ENCODE measurements at regions not wholly inside any gene's neighbourhood (a gene's known extent, or its start where the extent isn't known, plus 50 kb on each side); places are given as distances from the start of the nearest gene placed in this dataset.

DNA sequence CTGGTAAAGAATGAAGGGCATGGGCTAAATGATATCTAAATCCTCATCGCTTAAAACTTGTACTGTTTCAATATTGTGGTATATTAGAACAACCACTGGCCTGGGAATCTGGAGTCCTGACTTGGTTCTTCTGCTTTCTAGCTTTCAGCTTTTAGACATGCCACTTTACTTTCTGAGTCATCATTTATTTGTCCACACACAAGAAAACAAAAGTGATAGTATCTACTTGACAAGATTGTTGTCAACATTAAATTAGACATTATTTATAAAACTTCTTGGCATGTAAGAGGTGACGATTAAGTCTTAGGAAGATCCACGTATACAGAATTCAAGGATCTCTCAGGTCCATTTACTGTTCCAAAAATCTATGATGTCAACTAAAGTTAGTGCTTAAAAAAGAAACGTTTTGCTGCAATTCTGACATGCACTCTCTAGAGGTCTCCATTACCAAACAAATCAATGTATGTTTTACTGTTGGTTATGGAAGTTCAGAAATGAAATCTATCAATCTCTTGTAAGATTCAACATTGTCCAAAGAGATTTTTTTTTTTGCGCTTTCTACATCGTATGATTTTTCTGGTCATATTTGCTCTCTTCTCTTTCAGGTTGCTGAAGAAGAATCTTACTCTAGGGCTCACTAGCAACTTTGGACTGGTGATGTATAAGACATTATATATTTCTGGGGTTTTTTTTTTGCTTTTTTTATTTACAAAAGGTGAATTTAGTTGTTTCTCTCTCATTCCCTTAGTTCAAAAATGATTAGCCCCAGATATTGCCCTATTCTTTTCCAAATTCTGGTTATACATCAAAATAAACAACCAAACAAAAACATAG is 53.6 kb upstream of the DYNC1I1 start:
- H4K20me1 ChIP-seq (ENCODE audit: insufficient read depth, low read length), result no peaks in the 10 kb centered on the region
- H3K9me3 ChIP-seq (ENCODE audit: insufficient read depth, low read length, severe bottlenecking), result no peaks in the 10 kb centered on the region
- H3K4me1 ChIP-seq (ENCODE audit: insufficient read depth, low read length), result no peaks in the 10 kb centered on the region
- TF ChIP-seq EZH2 (IDR thresholded peaks at IDR 0.05; ENCODE audit: borderline replicate concordance, low read depth, low read length, severe bottlenecking), result no peak
- TF ChIP-seq, protein P1, sequence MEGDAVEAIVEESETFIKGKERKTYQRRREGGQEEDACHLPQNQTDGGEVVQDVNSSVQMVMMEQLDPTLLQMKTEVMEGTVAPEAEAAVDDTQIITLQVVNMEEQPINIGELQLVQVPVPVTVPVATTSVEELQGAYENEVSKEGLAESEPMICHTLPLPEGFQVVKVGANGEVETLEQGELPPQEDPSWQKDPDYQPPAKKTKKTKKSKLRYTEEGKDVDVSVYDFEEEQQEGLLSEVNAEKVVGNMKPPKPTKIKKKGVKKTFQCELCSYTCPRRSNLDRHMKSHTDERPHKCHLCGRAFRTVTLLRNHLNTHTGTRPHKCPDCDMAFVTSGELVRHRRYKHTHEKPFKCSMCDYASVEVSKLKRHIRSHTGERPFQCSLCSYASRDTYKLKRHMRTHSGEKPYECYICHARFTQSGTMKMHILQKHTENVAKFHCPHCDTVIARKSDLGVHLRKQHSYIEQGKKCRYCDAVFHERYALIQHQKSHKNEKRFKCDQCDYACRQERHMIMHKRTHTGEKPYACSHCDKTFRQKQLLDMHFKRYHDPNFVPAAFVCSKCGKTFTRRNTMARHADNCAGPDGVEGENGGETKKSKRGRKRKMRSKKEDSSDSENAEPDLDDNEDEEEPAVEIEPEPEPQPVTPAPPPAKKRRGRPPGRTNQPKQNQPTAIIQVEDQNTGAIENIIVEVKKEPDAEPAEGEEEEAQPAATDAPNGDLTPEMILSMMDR (IDR thresholded peaks at IDR 0.05; ENCODE audit: borderline replicate concordance, extremely low read depth, low read length, poor library complexity, severe bottlenecking), result peak; percentile 51
- H3K4me3 ChIP-seq (ENCODE audit: low read depth in 1 of 2, low read length in 2 of 2), result no peak overlapping the region
- H3K4me2 ChIP-seq (ENCODE audit: insufficient read depth, low read length), result no peak overlapping the region
- ATAC-seq (ENCODE audit: insufficient read depth, low read depth), result no peak
- H3K9ac ChIP-seq (ENCODE audit: low read depth, low read length), result no peak overlapping the region
- no peak overlapping the region for H2AFZ ChIP-seq (ENCODE audit: low read depth, low read length)
- no peaks in the 10 kb centered on the region for H3K79me2 ChIP-seq (ENCODE audit: insufficient read depth, low read length)
- no peaks in the 10 kb centered on the region for H3K36me3 ChIP-seq (ENCODE audit: insufficient read depth, low read length)
- no peak for DNase-seq
- no peak overlapping the region for H3K27ac ChIP-seq (ENCODE audit: low read length)
- no peaks in the 10 kb centered on the region for H3K27me3 ChIP-seq (ENCODE audit: insufficient read depth, low read length, poor library complexity)

DNA sequence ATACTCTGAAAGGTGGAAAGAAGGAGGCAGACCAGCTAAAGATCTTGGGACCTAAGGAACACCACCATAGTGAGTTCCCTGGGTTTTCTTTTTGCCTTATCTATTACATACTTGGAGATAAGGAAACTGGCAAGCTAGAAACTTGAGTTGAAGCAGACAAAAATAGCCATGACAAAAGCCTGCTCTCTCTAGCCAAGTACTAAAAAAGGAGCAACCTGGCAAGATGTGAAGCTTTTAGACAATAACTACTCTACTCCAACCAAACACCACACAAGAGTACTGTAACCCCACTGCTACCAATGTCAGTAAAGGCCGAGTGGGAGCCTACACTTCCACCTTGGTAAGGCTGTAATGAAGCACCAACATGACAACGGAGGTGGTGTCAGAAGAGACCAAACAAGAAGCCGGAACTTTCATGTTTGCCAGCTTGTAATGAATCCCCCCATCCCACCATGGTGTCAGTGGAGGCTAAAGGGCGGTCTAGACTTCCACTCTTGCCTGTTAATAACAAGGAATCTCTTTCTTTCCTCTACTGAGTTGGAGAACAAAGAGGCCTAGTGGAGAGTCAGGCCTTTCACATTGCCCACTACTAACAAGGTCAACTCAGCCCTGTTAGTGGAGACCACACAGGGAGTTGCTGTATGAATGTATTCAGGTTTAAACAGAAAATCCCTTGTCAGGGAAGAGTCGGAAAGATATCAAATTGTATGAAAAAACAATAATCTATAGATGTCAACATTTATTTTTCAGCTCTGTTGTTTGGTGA is 55.8 kb upstream of the DYNC1I1 start:
- no peak overlapping the region for H3K9ac ChIP-seq (ENCODE audit: low read depth, low read length)
- no peak for ATAC-seq (ENCODE audit: insufficient read depth, low read depth)
- TF ChIP-seq, protein P1 (IDR thresholded peaks at IDR 0.05; ENCODE audit: borderline replicate concordance, extremely low read depth, low read length, poor library complexity, severe bottlenecking), result no peak
- no peak for TF ChIP-seq EZH2 (IDR thresholded peaks at IDR 0.05; ENCODE audit: borderline replicate concordance, low read depth, low read length, severe bottlenecking)
- H3K9me3 ChIP-seq (ENCODE audit: insufficient read depth, low read length, severe bottlenecking), result no peaks in the 10 kb centered on the region
- no peaks in the 10 kb centered on the region for H3K79me2 ChIP-seq (ENCODE audit: insufficient read depth, low read length)
- no peak overlapping the region for H3K4me3 ChIP-seq (ENCODE audit: low read depth in 1 of 2, low read length in 2 of 2)
- no peaks in the 10 kb centered on the region for H4K20me1 ChIP-seq (ENCODE audit: insufficient read depth, low read length)
- no peaks in the 10 kb centered on the region for H3K27me3 ChIP-seq (ENCODE audit: insufficient read depth, low read length, poor library complexity)
- H3K27ac ChIP-seq (ENCODE audit: low read length), result no peak overlapping the region
- H3K36me3 ChIP-seq (ENCODE audit: insufficient read depth, low read length), result no peaks in the 10 kb centered on the region
- H2AFZ ChIP-seq (ENCODE audit: low read depth, low read length), result no peak overlapping the region
- no peak overlapping the region for H3K4me2 ChIP-seq (ENCODE audit: insufficient read depth, low read length)
- DNase-seq, result no peak
- no peaks in the 10 kb centered on the region for H3K4me1 ChIP-seq (ENCODE audit: insufficient read depth, low read length)

DNA sequence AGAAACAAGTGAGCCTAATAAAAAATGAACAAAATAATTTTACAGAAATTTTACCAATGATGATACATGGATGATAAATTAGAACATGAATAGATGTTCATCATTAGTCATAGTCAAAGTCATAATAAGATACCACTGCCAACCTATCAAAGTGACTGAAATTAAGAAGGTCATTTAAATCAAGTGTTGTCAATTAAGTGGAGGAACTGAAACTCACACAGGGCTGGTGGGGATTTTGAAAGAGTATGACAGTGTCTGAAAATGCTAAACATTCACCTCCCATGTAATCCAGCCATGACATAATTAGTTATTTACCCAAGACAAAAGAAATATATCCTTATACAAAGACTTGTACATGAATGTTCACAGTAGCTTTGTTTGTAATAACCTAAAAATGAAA is 57.1 kb upstream of the DYNC1I1 start:
- H3K27ac ChIP-seq (ENCODE audit: low read length), result no peak overlapping the region
- H3K36me3 ChIP-seq (ENCODE audit: insufficient read depth, low read length), result no peaks in the 10 kb centered on the region
- H2AFZ ChIP-seq (ENCODE audit: low read depth, low read length), result no peak overlapping the region
- ATAC-seq (ENCODE audit: insufficient read depth, low read depth) (no peak), DNase-seq (no peak)
- no peaks in the 10 kb centered on the region for H3K79me2 ChIP-seq (ENCODE audit: insufficient read depth, low read length)
- H3K27me3 ChIP-seq (ENCODE audit: insufficient read depth, low read length, poor library complexity), result no peaks in the 10 kb centered on the region
- H3K9me3 ChIP-seq (ENCODE audit: insufficient read depth, low read length, severe bottlenecking), result no peaks in the 10 kb centered on the region
- no peaks in the 10 kb centered on the region for H3K4me1 ChIP-seq (ENCODE audit: insufficient read depth, low read length)
- no peak overlapping the region for H3K4me2 ChIP-seq (ENCODE audit: insufficient read depth, low read length)
- no peak overlapping the region for H3K9ac ChIP-seq (ENCODE audit: low read depth, low read length)
- H3K4me3 ChIP-seq (ENCODE audit: low read depth in 1 of 2, low read length in 2 of 2), result no peak overlapping the region
- TF ChIP-seq, protein P1 (IDR thresholded peaks at IDR 0.05; ENCODE audit: borderline replicate concordance, extremely low read depth, low read length, poor library complexity, severe bottlenecking), result no peak
- TF ChIP-seq EZH2 (IDR thresholded peaks at IDR 0.05; ENCODE audit: borderline replicate concordance, low read depth, low read length, severe bottlenecking), result no peak
- H4K20me1 ChIP-seq (ENCODE audit: insufficient read depth, low read length), result no peaks in the 10 kb centered on the region
